ENCODE measurements at regions not wholly inside any gene's neighbourhood (a gene's known extent, or its start where the extent isn't known, plus 50 kb on each side); places are given as distances from the start of the nearest gene placed in this dataset.

- Histone ChIP-seq H3K27ac (no peak overlapping the region), H3K4me3 (no peak overlapping the region), H3K27me3 (peaks cover 16% of the 10 kb centered on the region), H3K9me3 (peaks cover 5% of the 10 kb centered on the region), H3K4me1 (no peaks in the 10 kb centered on the region), H3K36me3 (no peaks in the 10 kb centered on the region)
- intact Hi-C loops (cut with DNase I) = no loop called here
- DNase-seq = peak; percentile 71
- TF ChIP-seq CTCF (IDR thresholded peaks at IDR 0.05) = peak; percentile 43
- peak; percentile 79 for ATAC-seq
Observed at GRCh38 chr14:104341532-104342434, 203.4 kb downstream of the KIF26A start.

- no peak overlapping the region for H3K27ac ChIP-seq
- no peaks in the 10 kb centered on the region for H3K4me1 ChIP-seq
- no peaks in the 10 kb centered on the region for H3K36me3 ChIP-seq
- no peak for TF ChIP-seq CTCF (IDR thresholded peaks at IDR 0.05)
- intact Hi-C loops (cut with DNase I) = no loop called here
- ATAC-seq (no peak), DNase-seq (peak; percentile 60)
- H3K27me3 ChIP-seq = peaks cover 16% of the 10 kb centered on the region
- H3K4me3 ChIP-seq = no peak overlapping the region
- peaks cover 5% of the 10 kb centered on the region for H3K9me3 ChIP-seq
Observed at GRCh38 chr14:104342435-104343293, 204.3 kb downstream of the KIF26A start.

- no peak for ATAC-seq
- intact Hi-C loops (cut with DNase I) = no loop called here
- no peak for TF ChIP-seq CTCF (IDR thresholded peaks at IDR 0.05)
- Histone ChIP-seq H3K36me3 (no peaks in the 10 kb centered on the region), H3K9me3 (peaks cover 3% of the 10 kb centered on the region), H3K27ac (no peak overlapping the region), H3K4me3 (no peak overlapping the region), H3K4me1 (no peaks in the 10 kb centered on the region), H3K27me3 (peaks cover 16% of the 10 kb centered on the region)
- no peak for DNase-seq
Observed at GRCh38 chr14:104343294-104343625, 204.9 kb downstream of the KIF26A start.

GRCh38 chr14:104343690-104344640 lies 205.6 kb downstream of the KIF26A start:
- no peak overlapping the region for H3K4me3 ChIP-seq
- no peaks in the 10 kb centered on the region for H3K9me3 ChIP-seq
- intact Hi-C loops (cut with DNase I) = no loop called here
- TF ChIP-seq CTCF (IDR thresholded peaks at IDR 0.05) = no peak
- no peaks in the 10 kb centered on the region for H3K36me3 ChIP-seq
- DNase-seq (no peak), ATAC-seq (peak; percentile 5)
- no peak overlapping the region for H3K27ac ChIP-seq
- H3K27me3 ChIP-seq = peaks cover 16% of the 10 kb centered on the region
- no peaks in the 10 kb centered on the region for H3K4me1 ChIP-seq
